RPMI7951 (cell line): ENCODE measurements at regions not wholly inside any gene's neighbourhood (a gene's known extent, or its start where the extent isn't known, plus 50 kb on each side); places are given as distances from the start of the nearest gene placed in this dataset.

Source experiments
- DNase-seq: peaks from one replicate; pipeline ENCODE4 v3.0.0-alpha.2; 2012; ENCODE audit warnings: low read depth

GRCh38 chr10:109504401-109504800 lies 418.9 kb downstream of the XPNPEP1 start:
- DNase-seq = peak; percentile 3

- DNase-seq = no peak
These were observed 435.6 kb downstream of the XPNPEP1 start for GRCh38 chr10:109487691-109488090.

- DNase-seq = no peak
These were observed 442.5 kb downstream of the XPNPEP1 start for GRCh38 chr10:109480836-109481235.

- no peak for DNase-seq
These were observed 447.4 kb downstream of the XPNPEP1 start for GRCh38 chr10:109475711-109476421.

- no peak for DNase-seq
These were observed 448.5 kb downstream of the XPNPEP1 start for GRCh38 chr10:109474812-109475211.

GRCh38 chr10:109474261-109474660 lies 449.1 kb downstream of the XPNPEP1 start:
- no peak for DNase-seq

GRCh38 chr10:109467551-109467950 lies 455.8 kb downstream of the XPNPEP1 start:
- DNase-seq = no peak

- DNase-seq = no peak
These were observed 458.4 kb downstream of the XPNPEP1 start for GRCh38 chr10:109464949-109465348.

- DNase-seq = no peak
These were observed 466.0 kb downstream of the XPNPEP1 start for GRCh38 chr10:109457302-109457638.

GRCh38 chr10:109456566-109457301 lies 466.6 kb downstream of the XPNPEP1 start:
- DNase-seq = no peak

- no peak for DNase-seq
These were observed 468.6 kb downstream of the XPNPEP1 start for GRCh38 chr10:109454691-109455090.

- no peak for DNase-seq
These were observed 471.4 kb downstream of the XPNPEP1 start for GRCh38 chr10:109451879-109452278.

GRCh38 chr10:109450702-109451101 lies 472.6 kb downstream of the XPNPEP1 start:
- no peak for DNase-seq

- no peak for DNase-seq
These were observed 489.9 kb downstream of the XPNPEP1 start for GRCh38 chr10:109433434-109433833.

GRCh38 chr10:109432281-109432680 lies 491.0 kb downstream of the XPNPEP1 start:
- DNase-seq = no peak

- no peak for DNase-seq
These were observed 492.5 kb downstream of the XPNPEP1 start for GRCh38 chr10:109430799-109431198.

- DNase-seq = no peak
These were observed 493.1 kb downstream of the XPNPEP1 start for GRCh38 chr10:109430043-109430760.

GRCh38 chr10:109428775-109429491 lies 494.4 kb downstream of the XPNPEP1 start:
- no peak for DNase-seq

GRCh38 chr10:109427411-109427810 lies 495.9 kb downstream of the XPNPEP1 start:
- no peak for DNase-seq

- no peak for DNase-seq
These were observed 496.3 kb downstream of the XPNPEP1 start for GRCh38 chr10:109426987-109427386.

GRCh38 chr10:109418795-109419194 lies 504.5 kb downstream of the XPNPEP1 start:
- DNase-seq = no peak

- DNase-seq = no peak
These were observed 505.5 kb downstream of the XPNPEP1 start for GRCh38 chr10:109417803-109418202.
